Gastrocnemius medialis (tissue), 4 donors: ENCODE measurements at regions not wholly inside any gene's neighbourhood (a gene's known extent, or its start where the extent isn't known, plus 50 kb on each side); places are given as distances from the start of the nearest gene placed in this dataset.

ENCODE experiments used
- ATAC-seq, 2 donors: fragments of 150-250 bp; one replicate each; pipeline ENCODE4 v1.9.1; 2016
- DNase-seq, 2 donors: peaks; one replicate each; pipeline ENCODE4 v3.0.0-alpha.2; 2019
- H3K27ac ChIP-seq, 4 donors: fragments of 200-600 bp; sonication (generic); 1 replicate in 1 of 4; 2 replicates in 3 of 4; pipeline ENCODE4 v1.5.1; 2016 to 2018; ENCODE audit warnings: mild to moderate bottlenecking in 2 of 4, moderate library complexity in 1 of 4
- H3K27me3 ChIP-seq, 3 donors: fragments of 200-600 bp; sonication (generic) in 2 of 3; 1 replicate in 1 of 3; 2 replicates in 2 of 3; pipeline versions ENCODE4 v1.5.1 to v1.6.0; 2016 to 2019; ENCODE audit warnings: mild to moderate bottlenecking in 1 of 3, moderate library complexity in 1 of 3
- H3K36me3 ChIP-seq, 2 donors: fragments of 200-600 bp; sonication (generic) in 1 of 2; one replicate each; pipeline ENCODE4 v1.5.1; 2017 to 2018
- H3K4me1 ChIP-seq, 2 donors: fragments of 200-600 bp; sonication (generic) in 1 of 2; one replicate each; pipeline ENCODE4 v1.5.1; 2016 to 2017; ENCODE audit warnings: mild to moderate bottlenecking in 2 of 2
- H3K4me3 ChIP-seq, 4 donors: fragments of 200-600 bp; sonication (generic) in 3 of 4; 1 replicate in 1 of 4; 2 replicates in 3 of 4; pipeline ENCODE4 v1.5.1; 2016 to 2019; ENCODE audit warnings: mild to moderate bottlenecking in 2 of 4
- H3K9me3 ChIP-seq, 3 donors: fragments of 200-600 bp; sonication (generic) in 2 of 3; 1 replicate in 1 of 3; 2 replicates in 2 of 3; pipeline ENCODE4 v1.5.1; 2016 to 2019
- CTCF ChIP-seq, 5 experiments: fragments of 450-650 bp in 3 of 5; fragments of 200-600 bp in 2 of 5; sonication (generic) in 2 of 5; IDR thresholded peaks in 4 of 5; conservative IDR thresholded peaks in 1 of 5; 1 replicate in 4 of 5; 2 replicates in 1 of 5; pipeline ENCODE4 v1.5.1; 2016 to 2019; ENCODE audit warnings: antibody characterized with exemption in 5 of 5, mild to moderate bottlenecking in 3 of 5, moderate library complexity in 3 of 5
- POLR2A ChIP-seq, 2 donors: fragments of 450-650 bp; IDR thresholded peaks; one replicate each; pipeline ENCODE4 v1.6.1; 2017; ENCODE audit warnings: antibody characterized with exemption in 2 of 2, mild to moderate bottlenecking in 2 of 2, moderate library complexity in 2 of 2
- in situ Hi-C, 4 donors: fragments of 200-750 bp; cut with MboI; loops; one replicate each; pipeline versions ENCODE4 v1.15.0 to v1.8.0; 2017; ENCODE audit warnings: low sequenced_read_pairs in 4 of 4
- intact Hi-C: fragments of 100-400 bp; cut with DNase I; formaldehyde crosslinking; loops from one replicate; pipeline ENCODE4 v1.15.1; 2023; ENCODE audit warnings: low total_unique reads

GRCh38 chr18:30819619-30820018, 222.9 kb downstream of the DSC3 start:
- Histone ChIP-seq H3K9me3 (no peaks in the 10 kb centered on the region), H3K36me3 (no peaks in the 10 kb centered on the region), H3K27ac (no peak overlapping the region), H3K4me3 (no peak overlapping the region), H3K4me1 (no peaks in the 10 kb centered on the region), H3K27me3 (no peaks in the 10 kb centered on the region)
- ATAC-seq, result no peak
- TF ChIP-seq POLR2A (IDR thresholded peaks at IDR 0.05), result no peak
- in situ Hi-C loops, result no loop called here
- intact Hi-C loops, result no loop called here
- DNase-seq, result no peak

GRCh38 chr18:30814446-30814845, 228.1 kb downstream of the DSC3 start:
- H3K9me3 ChIP-seq, result no peaks in the 10 kb centered on the region
- no peaks in the 10 kb centered on the region for H3K4me1 ChIP-seq
- DNase-seq (no peak), ATAC-seq (no peak)
- H3K4me3 ChIP-seq, result no peak overlapping the region
- no peaks in the 10 kb centered on the region for H3K36me3 ChIP-seq
- no peak overlapping the region for H3K27ac ChIP-seq
- no peaks in the 10 kb centered on the region for H3K27me3 ChIP-seq
- intact Hi-C loops, result no loop called here
- TF ChIP-seq POLR2A (IDR thresholded peaks at IDR 0.05), result no peak
- TF ChIP-seq CTCF (IDR thresholded peaks at IDR 0.05 in 4 of 5, conservative IDR thresholded peaks at IDR 0.05 in 1 of 5), result no peak
- in situ Hi-C loops, result no loop called here

GRCh38 chr18:30811580-30811979, 231.0 kb downstream of the DSC3 start:
- Histone ChIP-seq H3K27ac (no peak overlapping the region), H3K4me3 (no peak overlapping the region), H3K27me3 (no peaks in the 10 kb centered on the region), H3K36me3 (no peaks in the 10 kb centered on the region), H3K4me1 (no peaks in the 10 kb centered on the region), H3K9me3 (no peaks in the 10 kb centered on the region)
- in situ Hi-C loops (no loop called here), intact Hi-C loops (no loop called here)
- ATAC-seq, result no peak
- TF ChIP-seq POLR2A (IDR thresholded peaks at IDR 0.05) (no peak), CTCF (IDR thresholded peaks at IDR 0.05 in 4 of 5, conservative IDR thresholded peaks at IDR 0.05 in 1 of 5) (no peak)
- no peak for DNase-seq

- TF ChIP-seq CTCF (IDR thresholded peaks at IDR 0.05 in 4 of 5, conservative IDR thresholded peaks at IDR 0.05 in 1 of 5) (no peak), POLR2A (IDR thresholded peaks at IDR 0.05) (no peak)
- Histone ChIP-seq H3K4me1 (no peaks in the 10 kb centered on the region), H3K27ac (no peak overlapping the region), H3K9me3 (no peaks in the 10 kb centered on the region), H3K4me3 (no peak overlapping the region), H3K27me3 (no peaks in the 10 kb centered on the region), H3K36me3 (no peaks in the 10 kb centered on the region)
- no peak for ATAC-seq
- in situ Hi-C loops, result no loop called here
- intact Hi-C loops, result no loop called here
- no peak for DNase-seq
These were observed 232.0 kb downstream of the DSC3 start for GRCh38 chr18:30810580-30810979.

GRCh38 chr18:30806823-30807222, 235.7 kb downstream of the DSC3 start:
- H3K27ac ChIP-seq, result no peak overlapping the region
- in situ Hi-C loops (no loop called here), intact Hi-C loops (no loop called here)
- TF ChIP-seq CTCF (IDR thresholded peaks at IDR 0.05 in 4 of 5, conservative IDR thresholded peaks at IDR 0.05 in 1 of 5) (no peak), POLR2A (IDR thresholded peaks at IDR 0.05) (no peak)
- DNase-seq (no peak), ATAC-seq (no peak)
- no peaks in the 10 kb centered on the region for H3K4me1 ChIP-seq
- H3K36me3 ChIP-seq, result no peaks in the 10 kb centered on the region
- no peaks in the 10 kb centered on the region for H3K9me3 ChIP-seq
- no peaks in the 10 kb centered on the region for H3K27me3 ChIP-seq
- no peak overlapping the region for H3K4me3 ChIP-seq
